HUES64 (cell line): ENCODE measurements at regions not wholly inside any gene's neighbourhood (a gene's known extent, or its start where the extent isn't known, plus 50 kb on each side); places are given as distances from the start of the nearest gene placed in this dataset.
A peak's percentile ranks its signal among the peaks of the same experiment; 100 is the strongest.

Experiments
- H3K27ac ChIP-seq: 2 replicates; pipeline ENCODE4 v1.7.0; 2013; ENCODE audit warnings: low read depth, low read length, inconsistent platforms
- H3K27me3 ChIP-seq: 2 replicates; pipeline ENCODE4 v1.6.1; 2013; ENCODE audit warnings: mild to moderate bottlenecking, low read length; ENCODE audit not compliant: insufficient read depth
- H3K36me3 ChIP-seq: 2 replicates; pipeline ENCODE4 v1.6.1; 2013; ENCODE audit warnings: mild to moderate bottlenecking, low read length; ENCODE audit not compliant: insufficient read depth
- H3K4me1 ChIP-seq: 2 replicates; pipeline ENCODE4 v1.6.1; 2013; ENCODE audit warnings: mild to moderate bottlenecking, low read length, moderate library complexity; ENCODE audit not compliant: insufficient read depth
- H3K4me3 ChIP-seq: 2 replicates; pipeline ENCODE4 v1.5.1; 2013; ENCODE audit warnings: mild to moderate bottlenecking, low read length, moderate library complexity
- H3K9ac ChIP-seq: 2 replicates; pipeline ENCODE4 v1.6.1; 2013; ENCODE audit warnings: mild to moderate bottlenecking, low read depth, low read length
- H3K9me3 ChIP-seq: 2 replicates; pipeline ENCODE4 v1.6.1; 2013; ENCODE audit warnings: low read depth, low read length; ENCODE audit not compliant: insufficient read depth
- WGBS: fragments of 150-250, 120-280 bp; methylation state at CpG from one replicate; pipeline ENCODE4 v1.1.7; 2013; ENCODE audit warnings: missing lambda C conversion rate; 5-methylcytosine and 5-hydroxymethylcytosine counted together

DNA sequence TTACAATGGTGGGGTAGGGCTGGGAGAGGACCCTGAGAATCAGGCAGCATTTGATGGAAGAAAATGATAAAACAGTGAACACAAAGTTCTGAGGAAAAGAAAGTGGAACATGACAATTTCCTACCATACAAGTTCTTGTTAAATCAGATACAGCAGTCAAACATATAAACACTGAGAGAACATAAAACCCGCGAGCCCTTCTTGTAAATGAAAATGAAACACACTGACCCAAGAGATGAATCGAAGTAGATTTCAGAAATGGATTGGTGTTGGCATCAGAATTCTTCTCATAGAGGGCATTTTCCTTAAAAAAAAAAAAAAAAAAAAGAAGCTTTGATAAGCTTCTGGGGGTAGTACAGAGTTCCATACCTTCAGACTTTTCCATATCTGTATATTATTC lies 134.7 kb upstream of the TMEM45B start:
- no peaks in the 10 kb centered on the region for H3K9me3 ChIP-seq
- no peaks in the 10 kb centered on the region for H3K4me1 ChIP-seq
- H3K4me3 ChIP-seq, result no peak overlapping the region
- no peak overlapping the region for H3K27ac ChIP-seq
- no CpG with 5 or more reads among the region's 3 CpGs for WGBS
- no peak overlapping the region for H3K9ac ChIP-seq
- H3K27me3 ChIP-seq, result no peaks in the 10 kb centered on the region
- no peaks in the 10 kb centered on the region for H3K36me3 ChIP-seq

DNA sequence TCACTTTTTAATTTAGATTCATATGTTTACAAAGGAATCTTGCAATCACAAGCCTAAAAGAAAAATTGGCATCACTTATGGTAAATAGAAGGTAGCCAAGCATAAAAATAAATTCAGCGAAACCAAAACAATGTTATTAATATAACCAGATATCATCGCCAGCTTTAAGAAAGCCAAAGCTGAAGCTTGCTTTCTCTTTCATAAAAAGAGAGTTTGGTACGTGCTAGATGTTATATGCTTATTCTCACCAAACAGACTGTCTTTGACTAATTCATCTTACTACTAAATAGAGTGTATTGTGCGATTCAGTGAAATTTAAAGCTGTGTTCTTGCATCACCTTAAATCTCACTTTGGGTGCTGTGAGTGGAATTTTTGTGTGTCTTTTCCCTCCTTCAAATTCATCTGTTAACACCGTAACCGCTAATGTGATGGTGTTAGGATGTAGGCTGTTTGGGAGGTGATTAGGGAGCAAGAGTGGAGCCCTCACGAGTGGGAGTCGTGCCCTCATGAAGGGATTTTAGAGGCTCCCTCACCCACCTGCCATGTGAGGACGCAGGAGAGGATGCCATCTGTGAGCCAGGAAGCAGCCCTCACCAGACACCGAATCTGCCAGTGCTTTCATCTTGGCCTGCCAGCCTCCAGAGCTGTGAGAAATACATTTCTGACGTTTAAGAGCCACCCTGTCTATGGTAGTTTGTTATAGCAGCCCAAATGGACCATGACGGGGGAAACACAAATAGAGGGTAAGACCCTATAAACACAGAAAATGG lies 134.1 kb upstream of the TMEM45B start:
- Histone ChIP-seq H3K9ac (no peak overlapping the region), H3K4me3 (no peak overlapping the region)
- 96% methylated on average over 10 of the region's 12 CpGs for WGBS

DNA sequence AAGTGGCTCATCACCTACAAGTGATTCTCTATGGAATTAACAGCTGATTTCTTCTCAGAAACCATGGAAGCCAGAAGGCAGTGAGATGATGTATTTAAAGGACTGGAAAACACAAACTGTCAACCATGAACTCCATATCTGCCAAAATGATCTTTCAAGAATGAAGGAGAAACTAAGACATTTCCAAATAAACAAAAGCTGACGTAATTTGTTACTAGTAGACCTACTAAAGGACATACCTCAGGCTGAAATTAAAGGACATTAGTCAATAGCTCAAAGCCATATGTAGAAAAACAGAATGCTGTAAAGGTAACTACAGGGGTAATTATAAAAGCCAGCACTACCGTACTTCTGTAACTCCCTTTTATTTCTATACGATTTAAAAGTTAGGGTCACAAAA lies 129.4 kb upstream of the TMEM45B start:
- WGBS, result 100% methylated on average over 1 of the region's 3 CpGs
- no peaks in the 10 kb centered on the region for H3K36me3 ChIP-seq

More for the DNA sequence above, 134.1 kb upstream of the TMEM45B start:
- Histone ChIP-seq H3K36me3 (no peaks in the 10 kb centered on the region), H3K9me3 (no peaks in the 10 kb centered on the region), H3K4me1 (no peaks in the 10 kb centered on the region), H3K27me3 (no peaks in the 10 kb centered on the region), H3K27ac (no peak overlapping the region)

DNA sequence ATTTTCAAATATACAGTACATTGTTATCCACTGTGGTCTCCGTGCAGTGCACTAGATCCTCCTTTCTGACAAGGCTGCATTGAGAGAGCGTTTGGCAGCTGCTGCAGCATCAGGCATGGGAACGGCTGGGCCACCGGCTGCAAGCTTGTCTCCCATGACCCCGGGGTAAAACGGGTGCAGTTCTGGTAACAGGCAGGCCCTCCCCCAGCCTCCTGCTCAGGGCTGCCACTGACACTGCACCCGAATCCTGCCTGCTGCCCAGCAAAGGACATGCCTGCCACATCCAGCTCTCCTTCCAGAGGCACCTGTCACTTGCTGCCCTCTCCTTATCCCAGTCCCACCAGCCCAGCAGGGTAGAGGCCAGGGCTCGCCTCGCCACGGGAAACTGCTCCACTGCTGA lies 124.5 kb upstream of the TMEM45B start:
- H3K4me3 ChIP-seq, result no peak overlapping the region
- H3K9ac ChIP-seq, result no peak overlapping the region
- H3K9me3 ChIP-seq, result no peaks in the 10 kb centered on the region
- no peaks in the 10 kb centered on the region for H3K36me3 ChIP-seq
- no peak overlapping the region for H3K27ac ChIP-seq
- WGBS, result 86% methylated on average over 10 of the region's 10 CpGs
- H3K4me1 ChIP-seq, result no peaks in the 10 kb centered on the region
- H3K27me3 ChIP-seq, result 0 out of 2 replicates have a peak, but pooled peaks cover 5% of the 10 kb centered on the region

More for the DNA sequence above, 129.4 kb upstream of the TMEM45B start:
- Histone ChIP-seq H3K4me3 (no peak overlapping the region), H3K4me1 (no peaks in the 10 kb centered on the region), H3K27me3 (no peaks in the 10 kb centered on the region), H3K9me3 (no peaks in the 10 kb centered on the region), H3K9ac (no peak overlapping the region), H3K27ac (no peak overlapping the region)

DNA sequence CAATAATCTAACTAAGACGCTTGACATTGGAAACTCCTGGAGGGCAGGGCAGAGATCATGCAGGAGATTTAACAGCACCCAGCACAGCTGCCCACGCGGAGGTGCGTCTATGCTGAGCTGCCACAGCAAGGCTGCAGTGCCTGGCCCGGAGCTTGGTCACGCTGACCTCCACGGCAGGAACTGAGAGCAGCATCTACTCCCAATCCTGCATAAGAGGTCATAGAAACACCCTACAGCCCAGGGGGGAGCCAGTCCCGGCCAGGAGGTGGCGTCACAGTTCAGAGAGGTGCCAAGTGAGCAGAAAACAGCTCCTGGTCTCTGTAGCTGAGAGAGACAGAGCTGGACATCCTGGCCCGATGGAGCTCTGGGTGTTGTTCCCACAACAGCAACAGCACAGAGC lies 121.1 kb upstream of the TMEM45B start:
- Histone ChIP-seq H3K27ac (no peak overlapping the region), H3K9ac (no peak overlapping the region)
- 93% methylated on average over 10 of the region's 10 CpGs for WGBS

DNA sequence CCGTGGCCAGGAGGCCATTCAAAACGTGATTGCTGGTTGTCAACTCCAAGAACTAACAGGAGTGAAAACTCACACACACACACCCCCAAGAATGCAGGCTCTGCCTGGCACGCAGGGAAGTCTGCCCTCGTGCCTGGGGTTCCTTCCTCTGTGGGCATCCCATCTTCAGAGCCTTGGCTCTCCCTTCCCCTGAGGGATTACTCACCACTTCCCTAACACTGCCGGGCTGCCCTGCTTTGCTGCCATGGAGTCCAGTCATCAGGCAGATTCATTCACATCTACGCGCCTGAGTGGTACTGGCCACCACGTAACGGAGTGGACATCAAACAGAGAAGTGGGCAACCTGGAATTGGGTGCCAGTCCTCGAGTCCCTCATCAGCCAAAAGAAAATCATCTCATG lies 120.7 kb upstream of the TMEM45B start:
- Histone ChIP-seq H3K36me3 (no peaks in the 10 kb centered on the region), H3K27me3 (peaks cover 11% of the 10 kb centered on the region; the same call in 1 of the 2 replicates), H3K9ac (no peak overlapping the region), H3K4me3 (no peak overlapping the region), H3K27ac (no peak overlapping the region), H3K9me3 (no peaks in the 10 kb centered on the region), H3K4me1 (no peaks in the 10 kb centered on the region)
- WGBS, result 93% methylated on average over 10 of the region's 10 CpGs

More for the DNA sequence above, 121.1 kb upstream of the TMEM45B start:
- peaks cover 11% of the 10 kb centered on the region; the same call in 1 of the 2 replicates for H3K27me3 ChIP-seq
- no peaks in the 10 kb centered on the region for H3K4me1 ChIP-seq
- no peaks in the 10 kb centered on the region for H3K36me3 ChIP-seq
- H3K4me3 ChIP-seq, result no peak overlapping the region
- H3K9me3 ChIP-seq, result no peaks in the 10 kb centered on the region

DNA sequence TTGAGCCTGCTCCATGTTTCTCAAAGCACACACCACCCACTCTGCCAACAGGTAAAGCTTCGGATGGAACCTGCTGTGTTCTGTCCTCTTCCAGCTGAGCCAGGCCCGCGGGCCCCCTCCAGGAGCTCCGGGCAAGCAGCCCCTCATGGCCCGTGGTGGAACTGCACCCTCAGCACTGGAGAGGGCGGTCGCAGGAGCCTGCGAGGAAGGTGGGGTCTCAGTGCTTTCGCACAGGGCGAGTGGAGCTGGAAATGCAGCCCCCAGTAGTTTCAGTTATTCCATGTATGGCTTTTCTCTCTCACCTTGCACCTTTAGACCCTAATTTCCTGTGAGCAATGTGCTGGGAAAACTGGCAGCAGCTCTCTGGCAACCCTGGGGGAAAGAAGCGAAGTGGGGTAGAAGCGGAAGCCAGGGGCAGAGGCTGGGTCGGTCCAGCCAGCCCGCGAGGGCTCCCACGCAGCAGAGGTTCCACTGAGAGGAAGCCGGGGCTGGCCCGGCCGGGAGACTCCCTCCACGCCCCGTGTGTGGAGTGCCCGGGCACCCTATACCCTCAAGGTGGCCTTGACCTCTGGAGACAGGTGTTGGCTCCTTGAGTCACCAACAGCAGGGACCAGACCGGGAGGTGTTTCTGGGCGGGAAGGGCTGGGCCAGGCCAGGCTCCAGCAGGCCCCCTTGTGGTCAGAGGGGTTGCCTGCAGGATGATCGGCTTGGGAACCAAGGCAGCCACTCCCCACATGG lies 119.9 kb upstream of the TMEM45B start:
- peaks cover 11% of the 10 kb centered on the region; the same call in 1 of the 2 replicates for H3K27me3 ChIP-seq
- no peaks in the 10 kb centered on the region for H3K4me1 ChIP-seq
- 7% methylated on average over 25 of the region's 25 CpGs for WGBS
- H3K4me3 ChIP-seq, result peak overlapping the region; percentile 36
- no peak overlapping the region for H3K27ac ChIP-seq
- no peak overlapping the region for H3K9ac ChIP-seq
- H3K9me3 ChIP-seq, result no peaks in the 10 kb centered on the region
- no peaks in the 10 kb centered on the region for H3K36me3 ChIP-seq

DNA sequence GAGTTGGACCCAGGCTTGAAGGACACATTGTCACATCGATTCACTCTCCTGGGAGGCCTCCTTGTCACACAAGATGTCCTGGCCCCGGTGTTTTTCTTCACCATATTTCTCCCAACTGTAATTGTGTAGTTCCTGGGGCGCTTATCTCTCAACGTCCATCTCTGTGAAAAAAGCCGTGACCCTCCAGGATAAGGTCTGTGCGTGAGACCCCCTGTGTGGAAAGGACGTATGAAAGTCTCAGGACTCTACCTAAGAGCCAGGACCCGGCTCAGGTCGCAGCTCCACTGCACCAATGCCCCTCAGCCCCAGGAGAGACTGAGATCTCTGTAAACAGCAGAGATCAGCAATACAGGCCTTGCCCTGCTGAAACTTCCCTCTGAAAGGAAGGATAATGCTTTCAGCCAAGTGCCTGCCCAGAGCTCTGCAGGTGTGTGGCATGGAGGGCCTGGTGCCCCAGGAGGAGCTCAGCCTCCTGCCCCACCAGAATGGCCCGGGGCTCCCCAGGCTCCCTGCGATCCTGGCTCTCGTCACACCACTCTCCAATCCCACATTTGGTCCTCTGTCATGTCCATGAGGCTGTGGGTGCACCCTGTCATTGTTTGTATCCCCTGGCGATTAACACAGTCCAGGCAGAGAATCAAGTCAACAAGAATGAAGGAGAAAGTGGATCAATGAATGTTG lies 119.2 kb upstream of the TMEM45B start:
- 74% methylated on average over 13 of the region's 13 CpGs for WGBS
- no peaks in the 10 kb centered on the region for H3K9me3 ChIP-seq
- no peaks in the 10 kb centered on the region for H3K36me3 ChIP-seq
- no peak overlapping the region for H3K9ac ChIP-seq
- no peak overlapping the region for H3K27ac ChIP-seq
- H3K27me3 ChIP-seq, result peaks cover 11% of the 10 kb centered on the region; the same call in 1 of the 2 replicates
- no peaks in the 10 kb centered on the region for H3K4me1 ChIP-seq
- H3K4me3 ChIP-seq, result no peak overlapping the region

DNA sequence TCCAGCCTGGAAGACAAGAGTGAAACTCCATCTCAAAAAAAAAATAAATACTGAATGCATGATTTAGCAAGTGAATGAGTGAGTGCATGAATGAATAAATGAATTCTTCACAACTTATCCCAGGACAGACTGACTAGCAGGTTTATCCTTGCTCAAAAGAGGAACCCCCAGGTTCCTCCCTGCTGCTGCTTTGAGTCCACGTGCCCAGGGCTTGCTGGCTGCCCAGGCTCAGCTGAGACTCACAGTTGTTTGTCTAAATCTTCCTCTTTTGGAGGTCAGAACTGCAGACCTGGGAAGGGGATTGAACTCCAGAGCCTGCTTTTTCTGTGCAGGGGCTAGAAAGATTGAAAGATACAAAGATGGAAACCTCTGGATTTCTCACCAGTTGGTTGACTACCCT lies 117.4 kb upstream of the TMEM45B start:
- Histone ChIP-seq H3K4me1 (no peaks in the 10 kb centered on the region), H3K27me3 (peaks cover 11% of the 10 kb centered on the region; the same call in 1 of the 2 replicates), H3K9ac (no peak overlapping the region), H3K9me3 (no peaks in the 10 kb centered on the region), H3K36me3 (no peaks in the 10 kb centered on the region), H3K27ac (no peak overlapping the region), H3K4me3 (no peak overlapping the region)
- WGBS, result 78% methylated on average over 1 of the region's 1 CpG

DNA sequence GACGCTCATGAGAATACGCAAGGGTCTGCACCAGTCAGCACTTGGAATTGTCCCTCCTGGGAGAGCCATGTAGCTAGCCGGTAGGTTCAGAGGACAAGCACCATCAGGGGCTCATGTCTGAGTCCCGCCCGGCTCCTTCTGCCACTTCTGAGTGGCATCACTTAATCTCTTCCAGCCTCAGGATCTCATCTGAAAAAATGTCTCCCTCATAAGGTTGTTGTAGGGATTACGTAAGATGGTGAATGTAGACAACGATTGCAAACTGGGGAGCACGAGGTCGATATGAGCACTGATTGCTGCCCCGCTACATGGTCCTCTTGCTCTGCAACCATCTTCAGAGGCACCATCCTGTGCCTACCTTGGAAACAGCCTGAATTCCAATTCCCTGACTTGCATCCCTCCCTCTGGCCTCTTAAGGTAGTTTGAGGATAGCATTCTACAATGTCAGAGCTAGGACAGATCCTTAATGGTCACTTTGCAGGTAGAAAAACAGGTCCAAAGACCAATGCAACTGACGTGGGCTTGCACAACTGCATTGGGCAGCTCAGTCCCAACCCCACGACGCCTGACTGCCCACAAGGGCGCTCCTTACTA lies 115.8 kb upstream of the TMEM45B start:
- Histone ChIP-seq H3K27ac (no peak overlapping the region), H3K36me3 (no peaks in the 10 kb centered on the region), H3K9ac (no peak overlapping the region), H3K4me1 (no peaks in the 10 kb centered on the region), H3K9me3 (no peaks in the 10 kb centered on the region), H3K27me3 (peaks cover 11% of the 10 kb centered on the region; the same call in 1 of the 2 replicates), H3K4me3 (no peak overlapping the region)
- WGBS, result 92% methylated on average over 14 of the region's 14 CpGs
